ENCODE measurements at regions not wholly inside any gene's neighbourhood (a gene's known extent, or its start where the extent isn't known, plus 50 kb on each side); places are given as distances from the start of the nearest gene placed in this dataset.

DNA sequence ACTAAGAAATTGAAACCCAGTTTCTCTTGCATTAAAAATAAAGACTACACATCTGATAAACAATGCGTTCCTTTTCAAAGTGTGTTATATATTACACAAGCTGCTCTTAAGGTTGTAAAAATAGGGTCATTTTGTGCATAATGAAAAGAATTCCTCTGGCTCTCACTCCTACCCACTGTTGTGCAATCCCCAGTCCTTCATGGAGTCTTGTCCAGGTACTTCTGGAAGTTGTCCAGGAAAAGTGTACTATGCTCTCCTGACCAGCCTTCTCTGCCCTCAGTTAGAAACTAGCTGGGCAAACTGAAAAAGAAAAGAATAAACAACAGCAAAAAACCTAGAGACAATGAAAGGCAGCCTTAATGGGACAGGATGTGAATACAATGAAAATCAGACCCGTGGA lies 345.5 kb upstream of the PAPPA start:
- H4K20me1 ChIP-seq (ENCODE audit: insufficient read depth, poor library complexity, severe bottlenecking), result no peaks in the 10 kb centered on the region
- TF ChIP-seq EZH2phosphoT487 (IDR thresholded peaks at IDR 0.05; ENCODE audit: low read depth, severe bottlenecking, unreplicated experiment) (no peak), EZH2 (IDR thresholded peaks at IDR 0.05; ENCODE audit: borderline replicate concordance) (no peak)
- TF ChIP-seq, protein P1, sequence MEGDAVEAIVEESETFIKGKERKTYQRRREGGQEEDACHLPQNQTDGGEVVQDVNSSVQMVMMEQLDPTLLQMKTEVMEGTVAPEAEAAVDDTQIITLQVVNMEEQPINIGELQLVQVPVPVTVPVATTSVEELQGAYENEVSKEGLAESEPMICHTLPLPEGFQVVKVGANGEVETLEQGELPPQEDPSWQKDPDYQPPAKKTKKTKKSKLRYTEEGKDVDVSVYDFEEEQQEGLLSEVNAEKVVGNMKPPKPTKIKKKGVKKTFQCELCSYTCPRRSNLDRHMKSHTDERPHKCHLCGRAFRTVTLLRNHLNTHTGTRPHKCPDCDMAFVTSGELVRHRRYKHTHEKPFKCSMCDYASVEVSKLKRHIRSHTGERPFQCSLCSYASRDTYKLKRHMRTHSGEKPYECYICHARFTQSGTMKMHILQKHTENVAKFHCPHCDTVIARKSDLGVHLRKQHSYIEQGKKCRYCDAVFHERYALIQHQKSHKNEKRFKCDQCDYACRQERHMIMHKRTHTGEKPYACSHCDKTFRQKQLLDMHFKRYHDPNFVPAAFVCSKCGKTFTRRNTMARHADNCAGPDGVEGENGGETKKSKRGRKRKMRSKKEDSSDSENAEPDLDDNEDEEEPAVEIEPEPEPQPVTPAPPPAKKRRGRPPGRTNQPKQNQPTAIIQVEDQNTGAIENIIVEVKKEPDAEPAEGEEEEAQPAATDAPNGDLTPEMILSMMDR (IDR thresholded peaks at IDR 0.05; ENCODE audit: poor library complexity), result no peak
- no peak overlapping the region for H2AFZ ChIP-seq
- 70% methylated on average over 2 of the region's 2 CpGs for WGBS (ENCODE audit: low lambda C conversion rate, missing lambda C conversion rate)
- H3K79me2 ChIP-seq, result no peaks in the 10 kb centered on the region
- no peak overlapping the region for H3K4me3 ChIP-seq
- H3K27ac ChIP-seq, result no peak overlapping the region
- no peak overlapping the region for H3K4me2 ChIP-seq
- H3K9me2 ChIP-seq (replicated peaks; ENCODE audit: insufficient read depth), result no peaks in the 10 kb centered on the region
- H3K4me1 ChIP-seq (ENCODE audit: insufficient read depth), result no peaks in the 10 kb centered on the region
- DNase-seq (ENCODE audit: low spot score), result peak; percentile 12
- no peaks in the 10 kb centered on the region for H3K36me3 ChIP-seq (replicated peaks; ENCODE audit: insufficient read depth, low read depth)
- H3K27me3 ChIP-seq, result no peaks in the 10 kb centered on the region
- no peaks in the 10 kb centered on the region for H3K9me3 ChIP-seq (ENCODE audit: low read depth)

DNA sequence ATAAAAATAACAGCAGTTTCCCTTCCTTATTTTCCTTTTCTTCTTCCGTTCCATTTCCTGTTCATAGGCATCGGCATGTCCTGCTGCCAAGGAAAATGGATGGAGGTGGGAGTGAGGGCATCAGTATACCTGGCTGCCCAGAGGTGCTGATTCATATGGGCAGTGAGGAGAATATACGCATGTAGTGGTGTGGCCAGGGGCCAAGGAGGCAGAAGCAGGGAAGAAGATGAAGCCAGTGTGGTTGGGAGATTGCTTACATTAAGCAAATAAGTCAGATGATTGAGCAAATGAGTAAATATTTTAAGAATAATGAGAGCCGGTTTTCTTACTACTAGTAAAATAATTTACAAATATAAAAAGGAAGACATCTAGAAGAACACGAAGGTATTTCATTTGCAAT lies 344.9 kb upstream of the PAPPA start:
- no peaks in the 10 kb centered on the region for H3K9me2 ChIP-seq (replicated peaks; ENCODE audit: insufficient read depth)
- no peak overlapping the region for H2AFZ ChIP-seq
- no peak for TF ChIP-seq EZH2phosphoT487 (IDR thresholded peaks at IDR 0.05; ENCODE audit: low read depth, severe bottlenecking, unreplicated experiment)
- no peak for TF ChIP-seq EZH2 (IDR thresholded peaks at IDR 0.05; ENCODE audit: borderline replicate concordance)
- TF ChIP-seq, protein P1 (IDR thresholded peaks at IDR 0.05; ENCODE audit: poor library complexity), result no peak
- 90% methylated on average over 5 of the region's 5 CpGs for WGBS (ENCODE audit: low lambda C conversion rate, missing lambda C conversion rate)
- H4K20me1 ChIP-seq (ENCODE audit: insufficient read depth, poor library complexity, severe bottlenecking), result no peaks in the 10 kb centered on the region
- no peak overlapping the region for H3K27ac ChIP-seq
- H3K4me1 ChIP-seq (ENCODE audit: insufficient read depth), result no peaks in the 10 kb centered on the region
- no peaks in the 10 kb centered on the region for H3K9me3 ChIP-seq (ENCODE audit: low read depth)
- no peak overlapping the region for H3K4me3 ChIP-seq
- H3K27me3 ChIP-seq, result no peaks in the 10 kb centered on the region
- no peaks in the 10 kb centered on the region for H3K79me2 ChIP-seq
- no peaks in the 10 kb centered on the region for H3K36me3 ChIP-seq (replicated peaks; ENCODE audit: insufficient read depth, low read depth)
- DNase-seq (ENCODE audit: low spot score), result no peak
- no peak overlapping the region for H3K4me2 ChIP-seq

DNA sequence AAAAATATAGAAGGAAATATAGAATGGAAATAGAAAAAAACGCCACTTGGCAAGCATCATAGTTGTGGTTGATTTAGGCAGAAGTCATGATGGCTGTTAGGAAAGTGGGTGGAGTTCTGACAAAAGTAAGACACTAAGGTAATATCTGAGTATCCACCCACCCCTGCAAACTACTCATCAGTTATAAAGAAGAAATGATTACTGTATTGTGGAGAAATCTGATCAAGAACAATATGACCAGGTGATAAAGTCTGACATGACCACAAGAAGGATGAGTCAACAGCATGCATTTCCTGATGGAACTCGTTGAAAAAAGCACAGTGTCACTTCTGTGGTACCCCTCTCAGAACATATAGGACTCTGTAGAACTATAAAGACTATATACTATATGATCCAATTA lies 343.4 kb upstream of the PAPPA start:
- no peak for DNase-seq (ENCODE audit: low spot score)

More for the DNA sequence above, 343.4 kb upstream of the PAPPA start:
- H3K4me1 ChIP-seq (ENCODE audit: insufficient read depth), result no peaks in the 10 kb centered on the region
- no peak overlapping the region for H3K4me3 ChIP-seq
- no peak overlapping the region for H3K4me2 ChIP-seq
- no peaks in the 10 kb centered on the region for H3K79me2 ChIP-seq
- TF ChIP-seq, protein P1 (IDR thresholded peaks at IDR 0.05; ENCODE audit: poor library complexity), result no peak
- no peak for TF ChIP-seq EZH2 (IDR thresholded peaks at IDR 0.05; ENCODE audit: borderline replicate concordance)
- no peak for TF ChIP-seq EZH2phosphoT487 (IDR thresholded peaks at IDR 0.05; ENCODE audit: low read depth, severe bottlenecking, unreplicated experiment)
- no peaks in the 10 kb centered on the region for H3K9me3 ChIP-seq (ENCODE audit: low read depth)
- H4K20me1 ChIP-seq (ENCODE audit: insufficient read depth, poor library complexity, severe bottlenecking), result no peaks in the 10 kb centered on the region
- no peaks in the 10 kb centered on the region for H3K27me3 ChIP-seq
- H2AFZ ChIP-seq, result no peak overlapping the region
- no peaks in the 10 kb centered on the region for H3K36me3 ChIP-seq (replicated peaks; ENCODE audit: insufficient read depth, low read depth)
- WGBS (ENCODE audit: low lambda C conversion rate, missing lambda C conversion rate), result 84% methylated on average over 2 of the region's 2 CpGs
- H3K9me2 ChIP-seq (replicated peaks; ENCODE audit: insufficient read depth), result no peaks in the 10 kb centered on the region
- H3K27ac ChIP-seq, result no peak overlapping the region
